ENCODE measurements at regions not wholly inside any gene's neighbourhood (a gene's known extent, or its start where the extent isn't known, plus 50 kb on each side); places are given as distances from the start of the nearest gene placed in this dataset.

GRCh38 chr6:144753023-144753705, 468.0 kb downstream of the UTRN start:
- peaks cover 0 to 3% of the 10 kb centered on the region in 2 donors for H3K4me1 ChIP-seq
- no peaks in the 10 kb centered on the region for H3K9me3 ChIP-seq
- no peak for DNase-seq (ENCODE audit: low spot score in 2 of 2)
- H3K27me3 ChIP-seq, result no peaks in the 10 kb centered on the region
- no peak overlapping the region for H3K4me3 ChIP-seq
- peaks cover 4 to 17% of the 10 kb centered on the region in 2 donors for H3K36me3 ChIP-seq
- TF ChIP-seq CTCF (IDR thresholded peaks at IDR 0.05), result no peak
- H3K27ac ChIP-seq, result no peak overlapping the region
- intact Hi-C loops (cut with DNase I), result no loop called here

GRCh38 chr6:144756469-144756868, 471.3 kb downstream of the UTRN start:
- Histone ChIP-seq H3K4me3 (no peak overlapping the region), H3K4me1 (peaks cover 0 to 3% of the 10 kb centered on the region in 2 donors), H3K36me3 (peaks cover 0 to 13% of the 10 kb centered on the region in 2 donors), H3K9me3 (no peaks in the 10 kb centered on the region), H3K27ac (no peak overlapping the region), H3K27me3 (no peaks in the 10 kb centered on the region)
- intact Hi-C loops (cut with DNase I), result no loop called here
- no peak for DNase-seq (ENCODE audit: low spot score in 2 of 2)
- TF ChIP-seq CTCF (IDR thresholded peaks at IDR 0.05), result no peak

GRCh38 chr6:144757299-144757698, 472.2 kb downstream of the UTRN start:
- Histone ChIP-seq H3K27me3 (no peaks in the 10 kb centered on the region), H3K4me1 (peaks cover 0 to 3% of the 10 kb centered on the region in 2 donors), H3K9me3 (no peaks in the 10 kb centered on the region), H3K27ac (no peak overlapping the region), H3K4me3 (no peak overlapping the region), H3K36me3 (peaks cover 0 to 17% of the 10 kb centered on the region in 2 donors)
- intact Hi-C loops (cut with DNase I), result no loop called here
- no peak for TF ChIP-seq CTCF (IDR thresholded peaks at IDR 0.05)
- DNase-seq (ENCODE audit: low spot score in 2 of 2), result no peak

GRCh38 chr6:144757730-144758129, 472.6 kb downstream of the UTRN start:
- TF ChIP-seq CTCF (IDR thresholded peaks at IDR 0.05), result no peak
- intact Hi-C loops (cut with DNase I), result no loop called here
- Histone ChIP-seq H3K27ac (no peak overlapping the region), H3K36me3 (peaks cover 0 to 19% of the 10 kb centered on the region in 2 donors), H3K4me3 (no peak overlapping the region), H3K4me1 (peaks cover 0 to 3% of the 10 kb centered on the region in 2 donors), H3K9me3 (no peaks in the 10 kb centered on the region), H3K27me3 (no peaks in the 10 kb centered on the region)
- DNase-seq (ENCODE audit: low spot score in 2 of 2), result no peak

- Histone ChIP-seq H3K36me3 (peaks cover 0 to 26% of the 10 kb centered on the region in 2 donors), H3K9me3 (no peaks in the 10 kb centered on the region), H3K4me3 (no peak overlapping the region), H3K27ac (no peak overlapping the region), H3K4me1 (peaks cover 0 to 3% of the 10 kb centered on the region in 2 donors), H3K27me3 (no peaks in the 10 kb centered on the region)
- intact Hi-C loops (cut with DNase I), result no loop called here
- DNase-seq (ENCODE audit: low spot score in 2 of 2), result no peak
- TF ChIP-seq CTCF (IDR thresholded peaks at IDR 0.05), result no peak
Measured at GRCh38 chr6:144758602-144759001, 473.5 kb downstream of the UTRN start.

Measured in ascending aorta (tissue), 2 donors.